ENCODE measurements at regions not wholly inside any gene's neighbourhood (a gene's known extent, or its start where the extent isn't known, plus 50 kb on each side); places are given as distances from the start of the nearest gene placed in this dataset.

- no peaks in the 10 kb centered on the region for H3F3A ChIP-seq (ENCODE audit: control insufficient read depth, insufficient read depth)
- H4K20me1 ChIP-seq (ENCODE audit: control insufficient read depth, insufficient read depth, low read depth, low read length): no peaks in the 10 kb centered on the region
- H3K9me3 ChIP-seq (ENCODE audit: control insufficient read depth, insufficient read depth, low read length): no peaks in the 10 kb centered on the region
- no peaks in the 10 kb centered on the region for H3K79me2 ChIP-seq (ENCODE audit: control insufficient read depth, low read length)
- H3K4me3 ChIP-seq (ENCODE audit: low read length): no peak overlapping the region
- TF ChIP-seq CTCF (IDR thresholded peaks at IDR 0.05; ENCODE audit: low read depth, low read length, poor library complexity, severe bottlenecking) (no peak), EZH2phosphoT487 (IDR thresholded peaks at IDR 0.05; ENCODE audit: borderline replicate concordance, low read length) (no peak)
- no peak overlapping the region for H3K4me2 ChIP-seq (ENCODE audit: low read length)
- no peaks in the 10 kb centered on the region for H3K27me3 ChIP-seq (ENCODE audit: control insufficient read depth, low read length)
- no peaks in the 10 kb centered on the region for H3K36me3 ChIP-seq (ENCODE audit: control insufficient read depth, low read length)
- H3K4me1 ChIP-seq (ENCODE audit: control insufficient read depth, low read length): no peaks in the 10 kb centered on the region
- H3K9me2 ChIP-seq (replicated peaks; ENCODE audit: control insufficient read depth, low read length): no peaks in the 10 kb centered on the region
- H3K27ac ChIP-seq (ENCODE audit: low read depth, low read length): no peak overlapping the region
Observed at GRCh38 chrX:10744007-10744406, 123.6 kb upstream of the MID1 start.

- Histone ChIP-seq H3K79me2 (ENCODE audit: control insufficient read depth, low read length) (no peaks in the 10 kb centered on the region), H3K4me2 (ENCODE audit: low read length) (no peak overlapping the region), H4K20me1 (ENCODE audit: control insufficient read depth, insufficient read depth, low read depth, low read length) (no peaks in the 10 kb centered on the region), H3K4me1 (ENCODE audit: control insufficient read depth, low read length) (no peaks in the 10 kb centered on the region), H3F3A (ENCODE audit: control insufficient read depth, insufficient read depth) (no peaks in the 10 kb centered on the region), H3K27ac (ENCODE audit: low read depth, low read length) (no peak overlapping the region), H3K36me3 (ENCODE audit: control insufficient read depth, low read length) (no peaks in the 10 kb centered on the region), H3K9me3 (ENCODE audit: control insufficient read depth, insufficient read depth, low read length) (no peaks in the 10 kb centered on the region), H3K9me2 (replicated peaks; ENCODE audit: control insufficient read depth, low read length) (no peaks in the 10 kb centered on the region), H3K4me3 (ENCODE audit: low read length) (no peak overlapping the region), H3K27me3 (ENCODE audit: control insufficient read depth, low read length) (no peaks in the 10 kb centered on the region)
- TF ChIP-seq CTCF (IDR thresholded peaks at IDR 0.05; ENCODE audit: low read depth, low read length, poor library complexity, severe bottlenecking): no peak
- TF ChIP-seq EZH2phosphoT487 (IDR thresholded peaks at IDR 0.05; ENCODE audit: borderline replicate concordance, low read length): no peak
Observed at GRCh38 chrX:10747975-10748374, 127.6 kb upstream of the MID1 start.

- no peak for TF ChIP-seq CTCF (IDR thresholded peaks at IDR 0.05; ENCODE audit: low read depth, low read length, poor library complexity, severe bottlenecking)
- no peak for TF ChIP-seq EZH2phosphoT487 (IDR thresholded peaks at IDR 0.05; ENCODE audit: borderline replicate concordance, low read length)
- Histone ChIP-seq H3K36me3 (ENCODE audit: control insufficient read depth, low read length) (no peaks in the 10 kb centered on the region), H3K4me3 (ENCODE audit: low read length) (no peak overlapping the region), H3K27ac (ENCODE audit: low read depth, low read length) (no peak overlapping the region), H3K9me2 (replicated peaks; ENCODE audit: control insufficient read depth, low read length) (no peaks in the 10 kb centered on the region), H3K27me3 (ENCODE audit: control insufficient read depth, low read length) (no peaks in the 10 kb centered on the region), H3F3A (ENCODE audit: control insufficient read depth, insufficient read depth) (no peaks in the 10 kb centered on the region), H3K4me1 (ENCODE audit: control insufficient read depth, low read length) (no peaks in the 10 kb centered on the region), H3K79me2 (ENCODE audit: control insufficient read depth, low read length) (no peaks in the 10 kb centered on the region), H4K20me1 (ENCODE audit: control insufficient read depth, insufficient read depth, low read depth, low read length) (no peaks in the 10 kb centered on the region), H3K9me3 (ENCODE audit: control insufficient read depth, insufficient read depth, low read length) (no peaks in the 10 kb centered on the region), H3K4me2 (ENCODE audit: low read length) (no peak overlapping the region)
Observed at GRCh38 chrX:10749113-10749512, 128.7 kb upstream of the MID1 start.

GRCh38 chrX:10750581-10750980 is 130.2 kb upstream of the MID1 start:
- H3K36me3 ChIP-seq (ENCODE audit: control insufficient read depth, low read length): no peaks in the 10 kb centered on the region
- H3K4me3 ChIP-seq (ENCODE audit: low read length): no peak overlapping the region
- H3K9me3 ChIP-seq (ENCODE audit: control insufficient read depth, insufficient read depth, low read length): no peaks in the 10 kb centered on the region
- H3K27me3 ChIP-seq (ENCODE audit: control insufficient read depth, low read length): no peaks in the 10 kb centered on the region
- no peak overlapping the region for H3K27ac ChIP-seq (ENCODE audit: low read depth, low read length)
- no peak for TF ChIP-seq CTCF (IDR thresholded peaks at IDR 0.05; ENCODE audit: low read depth, low read length, poor library complexity, severe bottlenecking)
- no peak for TF ChIP-seq EZH2phosphoT487 (IDR thresholded peaks at IDR 0.05; ENCODE audit: borderline replicate concordance, low read length)
- H3K4me2 ChIP-seq (ENCODE audit: low read length): no peak overlapping the region
- H3F3A ChIP-seq (ENCODE audit: control insufficient read depth, insufficient read depth): no peaks in the 10 kb centered on the region
- H3K79me2 ChIP-seq (ENCODE audit: control insufficient read depth, low read length): no peaks in the 10 kb centered on the region
- no peaks in the 10 kb centered on the region for H3K4me1 ChIP-seq (ENCODE audit: control insufficient read depth, low read length)
- no peaks in the 10 kb centered on the region for H4K20me1 ChIP-seq (ENCODE audit: control insufficient read depth, insufficient read depth, low read depth, low read length)
- no peaks in the 10 kb centered on the region for H3K9me2 ChIP-seq (replicated peaks; ENCODE audit: control insufficient read depth, low read length)

Measured in DOHH2 (cell line).